ENCODE measurements at regions not wholly inside any gene's neighbourhood (a gene's known extent, or its start where the extent isn't known, plus 50 kb on each side); places are given as distances from the start of the nearest gene placed in this dataset.

- no peak for TF ChIP-seq RAD51 (IDR thresholded peaks at IDR 0.05)
- TF ChIP-seq EZH2 (IDR thresholded peaks at IDR 0.05; ENCODE audit: borderline replicate concordance, control insufficient read depth, low read depth, low read length): no peak
- TF ChIP-seq IKZF2 (IDR thresholded peaks at IDR 0.05): no peak
- no peak for TF ChIP-seq PAX5 (IDR thresholded peaks at IDR 0.05; ENCODE audit: borderline replicate concordance, low read depth, low read length)
- TF ChIP-seq SP1 (IDR thresholded peaks at IDR 0.05; ENCODE audit: low read depth, low read length): no peak
- no peak for TF ChIP-seq RELA (IDR thresholded peaks at IDR 0.05; ENCODE audit: borderline replicate concordance, partially characterized antibody)
- no peak for TF ChIP-seq CTCF (IDR thresholded peaks at IDR 0.05 in 2 of 3, conservative IDR thresholded peaks at IDR 0.05 in 1 of 3; ENCODE audit: control insufficient read depth in 2 of 3, extremely low read depth in 1 of 3, insufficient read depth in 1 of 3, low read depth in 3 of 3, low read length in 3 of 3)
- TF ChIP-seq POLR2AphosphoS5 (IDR thresholded peaks at IDR 0.05; ENCODE audit: low read length): no peak
- TF ChIP-seq CBX3 (IDR thresholded peaks at IDR 0.05; ENCODE audit: borderline replicate concordance, low read depth): no peak
Measured at GRCh38 chr6:43976706-43977403, 150.4 kb downstream of the MRPL14 start.
